GM23338 (cell line): ENCODE measurements at regions not wholly inside any gene's neighbourhood (a gene's known extent, or its start where the extent isn't known, plus 50 kb on each side); places are given as distances from the start of the nearest gene placed in this dataset.
A peak's percentile ranks its signal among the peaks of the same experiment; 100 is the strongest.

Experiments
- ATAC-seq: fragments of 200-7000 bp; cut with Tn5 transposase; 3 replicates; pipeline ENCODE4 v1.9.1; 2020
- DNase-seq: peaks from one replicate; pipeline ENCODE4 v3.0.0-alpha.2; 2015; ENCODE audit warnings: low spot score
- H2AFZ ChIP-seq: fragments of 200-600 bp; sonication (generic); 2 replicates; pipeline ENCODE4 v1.8.0; 2016; ENCODE audit warnings: antibody characterized with exemption, mild to moderate bottlenecking, moderate library complexity
- H3F3A ChIP-seq: fragments of 200-600 bp; sonication (generic); replicated peaks from 2 replicates; pipeline ENCODE4 v1.8.0; 2017; ENCODE audit warnings: antibody characterized with exemption, mixed run types, low read depth
- H3K27ac ChIP-seq: fragments of 200-600 bp; sonication (generic); 2 replicates; pipeline ENCODE4 v1.6.1; 2016; ENCODE audit warnings: low read depth
- H3K27me3 ChIP-seq: fragments of 200-600 bp; sonication (generic); 2 replicates; pipeline ENCODE4 v1.8.0; 2016; ENCODE audit warnings: mild to moderate bottlenecking, mixed run types, moderate library complexity; ENCODE audit not compliant: insufficient read depth
- H3K36me3 ChIP-seq: fragments of 200-600 bp; sonication (generic); 2 replicates; pipeline ENCODE4 v1.8.0; 2016; ENCODE audit warnings: mild to moderate bottlenecking; ENCODE audit not compliant: insufficient read depth
- H3K4me1 ChIP-seq: fragments of 200-600 bp; sonication (generic); 2 replicates; pipeline ENCODE4 v1.8.0; 2016; ENCODE audit warnings: mild to moderate bottlenecking, moderate library complexity; ENCODE audit not compliant: insufficient read depth
- H3K4me2 ChIP-seq: fragments of 200-600 bp; sonication (generic); 2 replicates; pipeline ENCODE4 v1.7.1; 2017; ENCODE audit warnings: mixed run types
- H3K4me3 ChIP-seq: fragments of 200-600 bp; sonication (generic); 2 replicates; pipeline ENCODE4 v1.6.1; 2016; ENCODE audit warnings: mixed run types
- H3K79me2 ChIP-seq: fragments of 200-600 bp; sonication (generic); replicated peaks from 2 replicates; pipeline ENCODE4 v1.8.0; 2017; ENCODE audit warnings: mild to moderate bottlenecking; ENCODE audit not compliant: insufficient read depth
- H3K9me2 ChIP-seq: fragments of 200-600 bp; sonication (generic); 2 replicates; pipeline ENCODE4 v1.8.0; 2017; ENCODE audit not compliant: insufficient read depth
- H4K20me1 ChIP-seq: fragments of 200-600 bp; sonication (generic); replicated peaks from 2 replicates; pipeline ENCODE4 v1.8.0; 2017; ENCODE audit warnings: mild to moderate bottlenecking; ENCODE audit not compliant: insufficient read depth
- H3K27ac Mint-ChIP-seq: 2 replicates; pipeline ENCODE4 v1.8.0; 2020; ENCODE audit warnings: inconsistent platforms, mild to moderate bottlenecking, moderate library complexity, mixed read lengths
- H3K27me3 Mint-ChIP-seq: 3 replicates; pipeline ENCODE4 v1.8.0; 2022; ENCODE audit warnings: low read depth, mild to moderate bottlenecking, moderate library complexity, mixed read lengths, inconsistent platforms; ENCODE audit not compliant: insufficient read depth, poor library complexity
- H3K36me3 Mint-ChIP-seq: 3 replicates; pipeline ENCODE4 v1.8.0; 2021; ENCODE audit warnings: low read depth, mild to moderate bottlenecking, inconsistent platforms, moderate library complexity, mixed read lengths
- H3K4me1 Mint-ChIP-seq: 3 replicates; pipeline ENCODE4 v1.8.0; 2020; ENCODE audit warnings: mild to moderate bottlenecking, inconsistent platforms, mixed read lengths
- H3K4me3 Mint-ChIP-seq: 3 replicates; pipeline ENCODE4 v1.8.0; 2021; ENCODE audit warnings: moderate library complexity, mild to moderate bottlenecking, inconsistent platforms, mixed read lengths
- H3K9me3 Mint-ChIP-seq: 3 replicates; pipeline ENCODE4 v1.8.0; 2020; ENCODE audit warnings: moderate library complexity, mild to moderate bottlenecking, inconsistent platforms, mixed read lengths
- CREB1 ChIP-seq: fragments of 250-450 bp; sonication (Bioruptor Pico); IDR thresholded peaks from 2 replicates; pipeline ENCODE4 v1.5.0; 2020; ENCODE audit warnings: low read depth, mild to moderate bottlenecking, moderate library complexity
- TF ChIP-seq, protein P1 (sequence below): fragments of 250-450 bp; sonication (Bioruptor Pico); IDR thresholded peaks from 2 replicates; pipeline ENCODE4 v1.5.0; 2020; ENCODE audit warnings: mild to moderate bottlenecking, moderate library complexity
- TF ChIP-seq, protein P2 (sequence below), 2 experiments: fragments of 200-600 bp in 1 of 2; sonication (generic) in 1 of 2; conservative IDR thresholded peaks; 2 replicates each; pipeline versions ENCODE4 v1.5.1 to v1.6.1; 2016 to 2017; ENCODE audit warnings: antibody characterized with exemption in 2 of 2, low read depth in 2 of 2, mild to moderate bottlenecking in 2 of 2, moderate library complexity in 1 of 2

DNA sequence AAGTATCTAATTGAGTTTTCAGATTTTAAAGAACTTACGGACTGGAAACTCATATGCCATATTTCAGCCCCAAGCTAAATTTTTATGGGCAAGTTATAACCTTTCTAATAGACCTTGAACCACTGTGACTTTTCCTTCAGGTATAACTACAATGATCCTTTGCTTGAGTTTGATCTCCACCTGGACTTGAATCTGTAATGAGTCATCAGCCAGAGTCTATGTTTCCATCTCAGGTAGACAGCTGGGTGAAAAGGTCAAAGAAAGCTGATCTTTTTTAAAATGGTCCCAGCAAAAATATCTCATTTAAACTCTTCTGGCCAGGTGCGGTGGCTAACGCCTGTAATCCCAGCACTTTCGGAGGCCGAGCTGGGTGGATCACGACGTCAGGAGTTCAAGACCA lies 88.4 kb upstream of the SGK1 start:
- Mint-ChIP-seq H3K4me3 (no peak overlapping the region), H3K9me3 (peaks cover 2% of the 10 kb centered on the region; the same call in 1 of the 3 replicates), H3K4me1 (peaks cover 19% of the 10 kb centered on the region), H3K27ac (peak overlapping the region; percentile 40; the same call in 1 of the 2 replicates), H3K27me3 (no peaks in the 10 kb centered on the region), H3K36me3 (no peaks in the 10 kb centered on the region)
- no peak overlapping the region for H3K4me2 ChIP-seq
- ATAC-seq: no peak
- no peak overlapping the region for H3K4me3 ChIP-seq
- H3K4me1 ChIP-seq: peaks cover 16% of the 10 kb centered on the region
- no peaks in the 10 kb centered on the region for H3K79me2 ChIP-seq
- no peaks in the 10 kb centered on the region for H3K36me3 ChIP-seq
- TF ChIP-seq, protein P1, sequence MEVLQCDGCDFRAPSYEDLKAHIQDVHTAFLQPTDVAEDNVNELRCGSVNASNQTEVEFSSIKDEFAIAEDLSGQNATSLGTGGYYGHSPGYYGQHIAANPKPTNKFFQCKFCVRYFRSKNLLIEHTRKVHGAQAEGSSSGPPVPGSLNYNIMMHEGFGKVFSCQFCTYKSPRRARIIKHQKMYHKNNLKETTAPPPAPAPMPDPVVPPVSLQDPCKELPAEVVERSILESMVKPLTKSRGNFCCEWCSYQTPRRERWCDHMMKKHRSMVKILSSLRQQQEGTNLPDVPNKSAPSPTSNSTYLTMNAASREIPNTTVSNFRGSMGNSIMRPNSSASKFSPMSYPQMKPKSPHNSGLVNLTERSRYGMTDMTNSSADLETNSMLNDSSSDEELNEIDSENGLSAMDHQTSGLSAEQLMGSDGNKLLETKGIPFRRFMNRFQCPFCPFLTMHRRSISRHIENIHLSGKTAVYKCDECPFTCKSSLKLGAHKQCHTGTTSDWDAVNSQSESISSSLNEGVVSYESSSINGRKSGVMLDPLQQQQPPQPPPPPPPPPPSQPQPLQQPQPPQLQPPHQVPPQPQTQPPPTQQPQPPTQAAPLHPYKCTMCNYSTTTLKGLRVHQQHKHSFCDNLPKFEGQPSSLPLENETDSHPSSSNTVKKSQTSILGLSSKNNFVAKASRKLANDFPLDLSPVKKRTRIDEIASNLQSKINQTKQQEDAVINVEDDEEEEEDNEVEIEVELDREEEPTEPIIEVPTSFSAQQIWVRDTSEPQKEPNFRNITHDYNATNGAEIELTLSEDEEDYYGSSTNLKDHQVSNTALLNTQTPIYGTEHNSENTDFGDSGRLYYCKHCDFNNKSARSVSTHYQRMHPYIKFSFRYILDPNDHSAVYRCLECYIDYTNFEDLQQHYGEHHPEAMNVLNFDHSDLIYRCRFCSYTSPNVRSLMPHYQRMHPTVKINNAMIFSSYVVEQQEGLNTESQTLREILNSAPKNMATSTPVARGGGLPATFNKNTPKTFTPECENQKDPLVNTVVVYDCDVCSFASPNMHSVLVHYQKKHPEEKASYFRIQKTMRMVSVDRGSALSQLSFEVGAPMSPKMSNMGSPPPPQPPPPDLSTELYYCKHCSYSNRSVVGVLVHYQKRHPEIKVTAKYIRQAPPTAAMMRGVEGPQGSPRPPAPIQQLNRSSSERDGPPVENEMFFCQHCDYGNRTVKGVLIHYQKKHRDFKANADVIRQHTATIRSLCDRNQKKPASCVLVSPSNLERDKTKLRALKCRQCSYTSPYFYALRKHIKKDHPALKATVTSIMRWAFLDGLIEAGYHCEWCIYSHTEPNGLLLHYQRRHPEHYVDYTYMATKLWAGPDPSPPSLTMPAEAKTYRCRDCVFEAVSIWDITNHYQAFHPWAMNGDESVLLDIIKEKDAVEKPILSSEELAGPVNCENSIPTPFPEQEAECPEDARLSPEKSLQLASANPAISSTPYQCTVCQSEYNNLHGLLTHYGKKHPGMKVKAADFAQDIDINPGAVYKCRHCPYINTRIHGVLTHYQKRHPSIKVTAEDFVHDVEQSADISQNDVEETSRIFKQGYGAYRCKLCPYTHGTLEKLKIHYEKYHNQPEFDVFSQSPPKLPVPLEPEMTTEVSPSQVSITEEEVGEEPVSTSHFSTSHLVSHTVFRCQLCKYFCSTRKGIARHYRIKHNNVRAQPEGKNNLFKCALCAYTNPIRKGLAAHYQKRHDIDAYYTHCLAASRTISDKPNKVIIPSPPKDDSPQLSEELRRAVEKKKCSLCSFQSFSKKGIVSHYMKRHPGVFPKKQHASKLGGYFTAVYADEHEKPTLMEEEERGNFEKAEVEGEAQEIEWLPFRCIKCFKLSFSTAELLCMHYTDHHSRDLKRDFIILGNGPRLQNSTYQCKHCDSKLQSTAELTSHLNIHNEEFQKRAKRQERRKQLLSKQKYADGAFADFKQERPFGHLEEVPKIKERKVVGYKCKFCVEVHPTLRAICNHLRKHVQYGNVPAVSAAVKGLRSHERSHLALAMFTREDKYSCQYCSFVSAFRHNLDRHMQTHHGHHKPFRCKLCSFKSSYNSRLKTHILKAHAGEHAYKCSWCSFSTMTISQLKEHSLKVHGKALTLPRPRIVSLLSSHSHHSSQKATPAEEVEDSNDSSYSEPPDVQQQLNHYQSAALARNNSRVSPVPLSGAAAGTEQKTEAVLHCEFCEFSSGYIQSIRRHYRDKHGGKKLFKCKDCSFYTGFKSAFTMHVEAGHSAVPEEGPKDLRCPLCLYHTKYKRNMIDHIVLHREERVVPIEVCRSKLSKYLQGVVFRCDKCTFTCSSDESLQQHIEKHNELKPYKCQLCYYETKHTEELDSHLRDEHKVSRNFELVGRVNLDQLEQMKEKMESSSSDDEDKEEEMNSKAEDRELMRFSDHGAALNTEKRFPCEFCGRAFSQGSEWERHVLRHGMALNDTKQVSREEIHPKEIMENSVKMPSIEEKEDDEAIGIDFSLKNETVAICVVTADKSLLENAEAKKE: no peak
- no peak for TF ChIP-seq CREB1
- TF ChIP-seq, protein P2, sequence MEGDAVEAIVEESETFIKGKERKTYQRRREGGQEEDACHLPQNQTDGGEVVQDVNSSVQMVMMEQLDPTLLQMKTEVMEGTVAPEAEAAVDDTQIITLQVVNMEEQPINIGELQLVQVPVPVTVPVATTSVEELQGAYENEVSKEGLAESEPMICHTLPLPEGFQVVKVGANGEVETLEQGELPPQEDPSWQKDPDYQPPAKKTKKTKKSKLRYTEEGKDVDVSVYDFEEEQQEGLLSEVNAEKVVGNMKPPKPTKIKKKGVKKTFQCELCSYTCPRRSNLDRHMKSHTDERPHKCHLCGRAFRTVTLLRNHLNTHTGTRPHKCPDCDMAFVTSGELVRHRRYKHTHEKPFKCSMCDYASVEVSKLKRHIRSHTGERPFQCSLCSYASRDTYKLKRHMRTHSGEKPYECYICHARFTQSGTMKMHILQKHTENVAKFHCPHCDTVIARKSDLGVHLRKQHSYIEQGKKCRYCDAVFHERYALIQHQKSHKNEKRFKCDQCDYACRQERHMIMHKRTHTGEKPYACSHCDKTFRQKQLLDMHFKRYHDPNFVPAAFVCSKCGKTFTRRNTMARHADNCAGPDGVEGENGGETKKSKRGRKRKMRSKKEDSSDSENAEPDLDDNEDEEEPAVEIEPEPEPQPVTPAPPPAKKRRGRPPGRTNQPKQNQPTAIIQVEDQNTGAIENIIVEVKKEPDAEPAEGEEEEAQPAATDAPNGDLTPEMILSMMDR (conservative IDR thresholded peaks at IDR 0.05; ENCODE audit: low read depth in 2 of 2): no peak
- H3K9me2 ChIP-seq: no peaks in the 10 kb centered on the region
- no peak overlapping the region for H2AFZ ChIP-seq
- H3F3A ChIP-seq: no peaks in the 10 kb centered on the region
- H3K27me3 ChIP-seq: no peaks in the 10 kb centered on the region
- no peaks in the 10 kb centered on the region for H4K20me1 ChIP-seq
- H3K27ac ChIP-seq: 0 out of 2 replicates have a peak overlapping the region, but pooled peaks have one; percentile 4
- no peak for DNase-seq
